ENCODE measurements at regions not wholly inside any gene's neighbourhood (a gene's known extent, or its start where the extent isn't known, plus 50 kb on each side); places are given as distances from the start of the nearest gene placed in this dataset.

GRCh38 chr2:181176540-181176939, 196.1 kb downstream of the UBE2E3 start:
- no peak for TF ChIP-seq CTCF (IDR thresholded peaks at IDR 0.05)

GRCh38 chr2:181177376-181177775, 197.0 kb downstream of the UBE2E3 start:
- TF ChIP-seq CTCF (IDR thresholded peaks at IDR 0.05): no peak

- no peak for TF ChIP-seq CTCF (IDR thresholded peaks at IDR 0.05)
Observed at GRCh38 chr2:181178130-181178529, 197.7 kb downstream of the UBE2E3 start.

GRCh38 chr2:181178823-181179412, 198.5 kb downstream of the UBE2E3 start:
- peak; percentile 35; the same call in 1 of the 2 replicates for TF ChIP-seq CTCF (IDR thresholded peaks at IDR 0.05)

- no peak for TF ChIP-seq CTCF (IDR thresholded peaks at IDR 0.05)
Observed at GRCh38 chr2:181183878-181184542, 203.6 kb downstream of the UBE2E3 start.

- no peak for TF ChIP-seq CTCF (IDR thresholded peaks at IDR 0.05)
Observed at GRCh38 chr2:181185421-181185820, 205.0 kb downstream of the UBE2E3 start.

- no peak for TF ChIP-seq CTCF (IDR thresholded peaks at IDR 0.05)
Observed at GRCh38 chr2:181185948-181186347, 205.5 kb downstream of the UBE2E3 start.

All from LNCAP (cell line).